Mucosa of descending colon (tissue), 3 donors: ENCODE measurements at regions not wholly inside any gene's neighbourhood (a gene's known extent, or its start where the extent isn't known, plus 50 kb on each side); places are given as distances from the start of the nearest gene placed in this dataset.

Source experiments
- ATAC-seq: fragments of 200-7000 bp; cut with Tn5 transposase; one replicate; pipeline ENCODE4 v1.9.1; 2020; ENCODE audit warnings: mild to moderate bottlenecking, moderate library complexity
- DNase-seq, 3 donors: peaks; one replicate each; pipeline ENCODE4 v3.0.0-alpha.2; 2020
- H3K36me3 ChIP-seq: fragments of 200-600 bp; one replicate; pipeline ENCODE4 v1.8.0; 2021; ENCODE audit warnings: low read depth, mild to moderate bottlenecking
- H3K4me1 ChIP-seq: fragments of 200-600 bp; one replicate; pipeline ENCODE4 v1.8.0; 2021; ENCODE audit warnings: low read depth, mild to moderate bottlenecking
- H3K4me3 ChIP-seq: fragments of 200-600 bp; one replicate; pipeline ENCODE4 v1.8.0; 2021; ENCODE audit warnings: mild to moderate bottlenecking
- H3K9me3 ChIP-seq: fragments of 200-600 bp; one replicate; pipeline ENCODE4 v1.8.0; 2021; ENCODE audit warnings: mild to moderate bottlenecking
- intact Hi-C, 2 donors: fragments of 100-400 bp; cut with DNase I in 1 of 2; cut with micrococcal nuclease in 1 of 2; formaldehyde crosslinking; loops; one replicate each; pipeline versions ENCODE4 v1.11.0 to v1.11.1; 2022; cut with DNase I, micrococcal nuclease
- TF ChIP-seq, protein P1 (sequence below): fragments of 200-600 bp; IDR thresholded peaks from one replicate; pipeline ENCODE4 v1.8.0; 2022; ENCODE audit warnings: antibody characterized with exemption, mild to moderate bottlenecking
- donor health status: DM: no; HTN: no; CAD: no; lungs with moderate emphysema.
- donor health status: DM: no; HTN: no; CAD: no.
- donor health status: DM: no; HTN: yes; CAD: no.

DNA sequence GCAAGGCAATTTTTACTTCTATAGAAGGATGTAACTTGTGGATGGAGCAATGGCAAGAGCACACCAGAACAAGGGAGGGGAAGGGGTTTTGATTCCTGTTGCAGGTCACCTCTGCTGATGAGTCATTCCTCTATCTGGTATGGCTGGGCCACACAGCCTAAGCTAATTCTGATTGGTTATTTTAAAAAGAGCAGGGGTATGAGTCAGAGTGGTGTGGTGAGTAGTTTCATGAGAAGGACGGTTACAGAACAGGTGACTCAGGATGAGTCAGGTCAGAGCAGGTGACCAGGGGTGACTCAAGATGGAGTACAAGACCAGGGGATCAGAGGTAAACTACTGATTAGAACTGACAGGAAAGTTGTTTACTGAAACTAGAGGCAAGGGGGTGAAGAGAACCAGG, 231.9 kb upstream of the USP9Y start:
- no peaks in the 10 kb centered on the region for H3K9me3 ChIP-seq
- TF ChIP-seq, protein P1, sequence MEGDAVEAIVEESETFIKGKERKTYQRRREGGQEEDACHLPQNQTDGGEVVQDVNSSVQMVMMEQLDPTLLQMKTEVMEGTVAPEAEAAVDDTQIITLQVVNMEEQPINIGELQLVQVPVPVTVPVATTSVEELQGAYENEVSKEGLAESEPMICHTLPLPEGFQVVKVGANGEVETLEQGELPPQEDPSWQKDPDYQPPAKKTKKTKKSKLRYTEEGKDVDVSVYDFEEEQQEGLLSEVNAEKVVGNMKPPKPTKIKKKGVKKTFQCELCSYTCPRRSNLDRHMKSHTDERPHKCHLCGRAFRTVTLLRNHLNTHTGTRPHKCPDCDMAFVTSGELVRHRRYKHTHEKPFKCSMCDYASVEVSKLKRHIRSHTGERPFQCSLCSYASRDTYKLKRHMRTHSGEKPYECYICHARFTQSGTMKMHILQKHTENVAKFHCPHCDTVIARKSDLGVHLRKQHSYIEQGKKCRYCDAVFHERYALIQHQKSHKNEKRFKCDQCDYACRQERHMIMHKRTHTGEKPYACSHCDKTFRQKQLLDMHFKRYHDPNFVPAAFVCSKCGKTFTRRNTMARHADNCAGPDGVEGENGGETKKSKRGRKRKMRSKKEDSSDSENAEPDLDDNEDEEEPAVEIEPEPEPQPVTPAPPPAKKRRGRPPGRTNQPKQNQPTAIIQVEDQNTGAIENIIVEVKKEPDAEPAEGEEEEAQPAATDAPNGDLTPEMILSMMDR = no peak
- no peak for ATAC-seq
- no peaks in the 10 kb centered on the region for H3K36me3 ChIP-seq
- H3K4me1 ChIP-seq = no peaks in the 10 kb centered on the region
- no peak overlapping the region for H3K4me3 ChIP-seq
- intact Hi-C loops = no loop called here
- DNase-seq = no peak

DNA sequence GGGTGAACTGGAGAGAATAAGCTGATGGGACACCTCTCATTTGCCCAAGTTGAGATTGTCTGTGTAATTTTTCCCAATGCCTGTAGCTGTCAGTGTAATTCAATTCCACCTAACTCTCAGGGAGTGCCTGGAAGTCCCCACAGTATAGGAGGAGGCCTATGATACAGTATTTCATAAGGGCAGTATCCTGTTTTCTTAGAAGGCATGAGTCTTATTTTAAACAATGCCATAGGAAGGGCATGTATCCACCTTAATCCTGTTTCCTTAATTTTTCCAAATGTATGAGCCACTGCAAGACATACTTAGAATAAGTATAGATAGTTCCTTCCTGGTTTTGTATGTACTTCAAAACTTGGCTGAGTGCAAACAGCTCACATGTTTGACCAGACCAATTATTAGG, 226.6 kb upstream of the USP9Y start:
- H3K36me3 ChIP-seq = no peaks in the 10 kb centered on the region
- no peaks in the 10 kb centered on the region for H3K9me3 ChIP-seq
- H3K4me3 ChIP-seq = no peak overlapping the region
- no peaks in the 10 kb centered on the region for H3K4me1 ChIP-seq
- ATAC-seq (no peak), DNase-seq (no peak)
- intact Hi-C loops = no loop called here
- TF ChIP-seq, protein P1 = no peak

DNA sequence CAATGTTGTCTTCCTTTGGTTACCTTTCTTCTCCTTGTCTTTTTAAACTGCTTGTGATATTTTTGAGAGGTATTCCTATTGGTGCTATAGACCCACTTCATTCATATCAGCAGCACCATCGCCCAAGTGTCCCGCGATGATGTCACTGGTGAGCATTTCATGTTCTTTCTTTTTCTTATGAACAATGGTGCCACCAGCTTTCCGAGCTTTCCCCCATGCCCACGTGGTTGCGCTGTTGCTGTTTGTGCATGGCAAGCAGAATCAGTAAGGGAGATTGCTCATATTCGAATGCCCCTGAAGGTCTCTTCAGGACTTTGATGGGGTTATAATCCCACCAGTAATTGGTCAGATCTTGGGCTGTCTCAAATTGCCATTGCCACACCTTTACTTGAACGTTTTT, 221.6 kb upstream of the USP9Y start:
- Histone ChIP-seq H3K9me3 (no peaks in the 10 kb centered on the region), H3K4me3 (no peak overlapping the region), H3K36me3 (no peaks in the 10 kb centered on the region), H3K4me1 (no peaks in the 10 kb centered on the region)
- DNase-seq (peak in 1 of 3 donors; percentile 5), ATAC-seq (no peak)
- TF ChIP-seq, protein P1 = no peak
- intact Hi-C loops = no loop called here

DNA sequence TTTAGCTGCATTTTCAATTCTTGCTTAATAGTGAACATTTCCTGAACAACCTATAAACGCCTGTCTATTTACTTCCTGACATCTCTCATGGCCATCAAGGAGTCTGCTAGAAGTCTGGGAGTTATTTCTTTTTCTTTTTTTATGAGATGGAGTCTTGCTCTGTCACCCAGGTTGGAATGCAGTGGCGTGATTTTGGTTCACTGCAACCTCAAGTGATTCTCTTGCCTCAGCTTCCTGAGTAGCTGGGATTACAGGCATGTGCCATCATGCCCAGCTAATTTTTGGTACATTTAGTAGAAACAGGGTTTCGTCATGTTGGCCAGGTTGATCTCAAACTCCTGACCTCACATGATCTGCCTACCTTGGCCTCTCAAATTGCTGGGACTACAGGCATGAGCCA, 217.6 kb upstream of the USP9Y start:
- Histone ChIP-seq H3K9me3 (no peaks in the 10 kb centered on the region), H3K4me1 (no peaks in the 10 kb centered on the region), H3K4me3 (no peak overlapping the region), H3K36me3 (no peaks in the 10 kb centered on the region)
- TF ChIP-seq, protein P1 = no peak
- no peak for ATAC-seq
- DNase-seq = no peak
- intact Hi-C loops = no loop called here

DNA sequence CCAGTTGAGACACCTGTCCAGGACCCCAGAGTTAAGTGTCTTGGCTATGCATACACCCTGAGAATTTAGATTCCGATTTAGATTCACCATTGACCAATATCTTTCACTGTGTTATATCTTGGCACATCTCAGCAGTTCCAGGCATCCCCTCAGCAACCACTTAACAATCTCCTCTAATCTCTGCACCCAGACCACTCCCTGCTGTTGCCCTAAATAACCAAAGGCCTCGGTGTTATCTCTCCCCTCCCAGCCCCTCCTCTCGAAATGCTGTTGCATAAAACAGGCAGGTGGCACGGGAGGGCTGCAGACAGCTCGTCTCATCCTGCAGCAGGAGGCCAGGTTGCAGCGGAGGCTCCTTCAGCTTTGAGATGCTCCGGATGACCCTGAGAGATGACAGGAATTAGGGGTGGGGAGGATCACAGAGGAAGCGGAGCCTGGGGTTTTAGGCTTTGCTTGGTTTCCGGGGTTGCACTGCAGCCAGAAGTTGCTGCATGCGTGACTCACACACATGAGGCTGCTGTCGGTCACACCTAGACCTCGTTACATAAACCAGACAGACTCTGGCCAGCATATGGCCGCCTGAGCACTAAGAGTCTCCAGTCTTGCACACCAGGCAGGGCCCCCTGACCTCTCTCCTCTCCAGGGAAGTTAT, 210.3 kb upstream of the USP9Y start:
- intact Hi-C loops = no loop called here
- Histone ChIP-seq H3K4me1 (no peaks in the 10 kb centered on the region), H3K4me3 (no peak overlapping the region), H3K9me3 (no peaks in the 10 kb centered on the region), H3K36me3 (no peaks in the 10 kb centered on the region)
- peak in 1 of 3 donors; percentile 19 for DNase-seq
- TF ChIP-seq, protein P1 = no peak
- no peak for ATAC-seq

DNA sequence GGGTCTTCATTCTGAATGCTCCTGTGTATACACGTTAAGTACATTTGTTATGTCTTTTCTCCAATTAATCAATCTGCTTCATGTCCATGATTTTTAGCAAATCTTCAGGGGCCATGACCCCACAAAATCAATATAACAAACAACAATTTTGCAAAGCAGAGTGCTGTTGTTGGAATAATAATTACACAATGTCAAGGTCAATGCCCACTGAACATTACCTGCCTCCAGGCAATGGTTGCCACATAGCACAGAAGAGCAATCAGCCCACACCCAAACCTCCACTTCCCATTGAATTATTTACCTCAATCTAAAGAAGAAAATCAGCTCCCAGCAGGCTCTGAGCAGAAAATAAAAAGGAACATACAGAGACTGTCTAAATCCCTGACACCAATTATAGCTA, 208.8 kb upstream of the USP9Y start:
- intact Hi-C loops = no loop called here
- TF ChIP-seq, protein P1 = no peak

More for the DNA sequence above, 208.8 kb upstream of the USP9Y start:
- H3K9me3 ChIP-seq = no peaks in the 10 kb centered on the region
- H3K36me3 ChIP-seq = no peaks in the 10 kb centered on the region
- ATAC-seq = no peak
- no peaks in the 10 kb centered on the region for H3K4me1 ChIP-seq
- H3K4me3 ChIP-seq = no peak overlapping the region
- DNase-seq = no peak
